ENCODE measurements at regions not wholly inside any gene's neighbourhood (a gene's known extent, or its start where the extent isn't known, plus 50 kb on each side); places are given as distances from the start of the nearest gene placed in this dataset.
"Not testable (repeated sequence)": the region's sequence is repeated elsewhere in the genome, so short reads cannot be mapped to it uniquely, and the experiment has no call there.

DNA sequence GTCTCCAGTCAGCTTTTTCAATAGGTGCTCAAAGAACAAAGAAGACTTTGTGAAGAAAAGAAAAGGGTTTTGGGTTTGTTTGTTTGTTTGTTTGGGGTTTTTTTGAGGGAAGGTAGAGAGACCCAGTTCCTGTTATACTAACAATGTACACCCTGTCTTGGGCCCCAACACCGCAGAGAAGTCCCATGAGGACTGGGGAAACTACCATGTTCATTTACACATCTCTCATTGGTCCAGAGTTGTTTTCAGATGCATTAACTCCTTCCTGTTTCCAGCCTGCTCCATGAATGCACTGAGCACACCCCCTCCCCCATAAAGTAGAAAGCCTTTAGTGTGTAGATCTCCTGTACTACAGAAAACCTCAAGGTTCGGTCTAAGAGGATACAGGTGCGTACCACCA, 51.1 kb upstream of the SLC8A3 start:
- Mint-ChIP-seq H3K4me1 (no peaks in the 10 kb centered on the region), H3K27me3 (peaks cover 31% of the 10 kb centered on the region), H3K27ac (no peak overlapping the region), H3K36me3 (ENCODE audit: low read depth) (no peaks in the 10 kb centered on the region), H3K9me3 (ENCODE audit: low read depth) (peaks cover 3% of the 10 kb centered on the region), H3K4me3 (no peak overlapping the region)
- intact Hi-C loops (cut with DNase I, micrococcal nuclease) = no loop called here
- ChIA-PET CTCF (interaction anchor here (1.8 kb wide), 1 partner anchor 421 kb away, joined by 4 read pairs; no protein-coding TSS in a partner anchor), POLR2A (no interaction called here)
- DNase-seq (no peak), ATAC-seq (no peak)

DNA sequence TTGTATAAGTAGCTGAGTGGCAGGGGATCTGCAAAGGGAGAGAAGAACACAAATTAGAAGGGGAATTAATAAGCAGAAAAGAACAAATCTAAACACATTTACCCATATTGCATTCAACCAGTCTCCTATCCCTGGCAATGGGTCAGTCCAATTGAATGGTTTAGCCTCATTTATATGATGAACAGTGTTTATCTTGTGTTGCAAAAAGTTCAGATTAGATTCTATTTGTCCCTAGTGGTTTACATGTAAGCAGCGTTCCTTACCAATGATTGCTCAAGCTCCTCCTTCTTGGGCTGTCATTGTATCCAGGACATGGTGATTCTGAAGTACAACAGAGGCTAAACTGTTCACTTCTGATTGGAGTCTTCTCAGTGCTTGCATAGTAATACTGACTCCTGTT, 49.9 kb upstream of the SLC8A3 start:
- DNase-seq; H3K4me3 Mint-ChIP-seq; H3K36me3 Mint-ChIP-seq (ENCODE audit: low read depth); H3K4me1 Mint-ChIP-seq; H3K9me3 Mint-ChIP-seq (ENCODE audit: low read depth); POLR2A ChIA-PET; ATAC-seq; H3K27ac Mint-ChIP-seq; intact Hi-C loops (cut with DNase I, micrococcal nuclease): not testable (repeated sequence)
- H3K27me3 Mint-ChIP-seq = peaks cover 28% of the 10 kb centered on the region
- CTCF ChIA-PET = interaction anchor here (0.8 to 1.8 kb wide), 3 partner anchors 12 to 420 kb away, joined by 3 to 4 read pairs (median 3); no protein-coding TSS in a partner anchor
